GM12878 (cell line): ENCODE measurements at regions not wholly inside any gene's neighbourhood (a gene's known extent, or its start where the extent isn't known, plus 50 kb on each side); places are given as distances from the start of the nearest gene placed in this dataset.
"Not testable (repeated sequence)": the region's sequence is repeated elsewhere in the genome, so short reads cannot be mapped to it uniquely, and the experiment has no call there.

Experiments
- ATAC-seq: fragments of 200-7000 bp; cut with Tn5 transposase; 3 replicates; pipeline ENCODE4 v1.9.1; 2020; ENCODE audit warnings: mild to moderate bottlenecking, moderate library complexity
- BruUV-seq: library from RNA; stranded (reverse); fragments of 400-500 nt; replicated peaks from 2 replicates; lab custom pipeline; 2021; lab: Mats Ljungman, UMichigan
- CTCF ChIA-PET: fragments of 300-600 bp; sonication (Branson Sonifier 250); formaldehyde crosslinking; extraction: SDS; loops from one replicate; lab custom pipeline; 2021; ENCODE audit warnings: inconsistent platforms; lab: Yijun Ruan, JAX
- POLR2A ChIA-PET: fragments of 350-600 bp; formaldehyde crosslinking; extraction: SDS; loops from one replicate; lab custom pipeline; 2021; ENCODE audit warnings: inconsistent platforms; lab: Charles Lee
- RAD21 ChIA-PET: fragments of 300-600 bp; sonication (Branson Sonifier 250); formaldehyde crosslinking; loops from one replicate; lab custom pipeline; 2023; ENCODE audit warnings: antibody characterized with exemption; ENCODE audit not compliant: unreplicated experiment; lab: Charles Lee
- SMC1A ChIA-PET: fragments of 300-600 bp; sonication (Branson Sonifier 250); formaldehyde crosslinking; loops from one replicate; lab custom pipeline; 2023; ENCODE audit not compliant: unreplicated experiment, uncharacterized antibody; lab: Charles Lee
- DNase-seq: peaks from one replicate; pipeline ENCODE4 v3.0.0-alpha.2; 2011; ENCODE audit warnings: low read depth, low spot score
- FAIRE-seq: peaks from 3 replicates; lab custom pipeline; 2011; peaks lifted over from hg19 to GRCh38; lab: Jason Lieb, UNC
- H2AFZ ChIP-seq: 2 replicates; pipeline ENCODE4 v1.6.0; 2011; ENCODE audit warnings: low read depth, low read length, control low read depth; ENCODE audit not compliant: control insufficient read depth
- H3K27ac ChIP-seq: 2 replicates; pipeline ENCODE4 v1.5.1; 2011; ENCODE audit warnings: control low read depth; ENCODE audit not compliant: control insufficient read depth, insufficient read depth
- H3K27me3 ChIP-seq, 2 experiments: replicated peaks in 1 of 2; 2 replicates each; pipeline versions ENCODE4 v1.6.0 to v1.6.1; 2011; ENCODE audit warnings: low read length in 1 of 2; ENCODE audit not compliant: control insufficient read depth in 2 of 2, insufficient read depth in 2 of 2
- H3K36me3 ChIP-seq, 2 experiments: 2 replicates each; pipeline ENCODE4 v1.5.1; 2011; ENCODE audit warnings: low read length in 1 of 2; ENCODE audit not compliant: control insufficient read depth in 2 of 2, insufficient read depth in 2 of 2
- H3K4me1 ChIP-seq: 2 replicates; pipeline ENCODE4 v1.6.1; 2011; ENCODE audit warnings: mild to moderate bottlenecking, low read length, moderate library complexity, mixed read lengths; ENCODE audit not compliant: control insufficient read depth, insufficient read depth
- H3K4me2 ChIP-seq: 2 replicates; pipeline ENCODE4 v1.6.0; 2011; ENCODE audit warnings: control low read depth; ENCODE audit not compliant: control insufficient read depth, insufficient read depth
- H3K4me3 ChIP-seq: fragments of 200-600 bp; sonication (generic); 2 replicates; pipeline ENCODE4 v1.5.1; 2016
- H3K79me2 ChIP-seq: 2 replicates; pipeline ENCODE4 v1.6.0; 2011; ENCODE audit warnings: low read length; ENCODE audit not compliant: control insufficient read depth, insufficient read depth
- H3K9ac ChIP-seq: 2 replicates; pipeline ENCODE4 v1.8.0; 2011; ENCODE audit warnings: low read length, control low read depth, mixed read lengths; ENCODE audit not compliant: control insufficient read depth, insufficient read depth
- H3K9me3 ChIP-seq: replicated peaks from 3 replicates; pipeline ENCODE4 v1.5.1; 2011; ENCODE audit warnings: mild to moderate bottlenecking, low read length; ENCODE audit not compliant: control insufficient read depth, insufficient read depth
- H4K20me1 ChIP-seq: 2 replicates; pipeline ENCODE4 v1.6.0; 2011; ENCODE audit not compliant: control insufficient read depth, insufficient read depth
- EP300 ChIP-seq, 2 experiments: fragments of 150-350 bp in 1 of 2; IDR thresholded peaks; 2 replicates each; pipeline ENCODE4 v1.6.1; 2011 to 2012; ENCODE audit warnings: low read depth in 2 of 2, low read length in 2 of 2, borderline replicate concordance in 1 of 2, improper control_type of control experiment in 1 of 2, inconsistent platforms in 1 of 2; ENCODE audit not compliant: control insufficient read depth in 1 of 2
- MLLT1 ChIP-seq: fragments of 450-650 bp; IDR thresholded peaks from 2 replicates; pipeline ENCODE4 v1.6.1; 2016; ENCODE audit warnings: mild to moderate bottlenecking
- TCF12 ChIP-seq: IDR thresholded peaks from 2 replicates; pipeline ENCODE4 v1.6.1; 2011; ENCODE audit warnings: low read depth, mild to moderate bottlenecking, low read length
- WGBS: methylation state at CpG from one replicate; pipeline ENCODE4 v1.1.6; 2016; ENCODE audit warnings: low lambda C conversion rate; ENCODE audit not compliant: insufficient replicate concordance, insufficient coverage; ENCODE audit errors: missing lambda C conversion rate; 5-methylcytosine and 5-hydroxymethylcytosine counted together
- in situ Hi-C: fragments of 300-500 bp; cut with MboI; formaldehyde crosslinking; loops from 9 replicates; pipeline ENCODE4 v1.14.3; 2018; ENCODE audit warnings: mixed read lengths
- intact Hi-C: fragments of 100-400 bp; cut with micrococcal nuclease; formaldehyde crosslinking; loops from one replicate; pipeline ENCODE4 v1.14.2; 2022; ENCODE audit not compliant: unreplicated experiment

DNA sequence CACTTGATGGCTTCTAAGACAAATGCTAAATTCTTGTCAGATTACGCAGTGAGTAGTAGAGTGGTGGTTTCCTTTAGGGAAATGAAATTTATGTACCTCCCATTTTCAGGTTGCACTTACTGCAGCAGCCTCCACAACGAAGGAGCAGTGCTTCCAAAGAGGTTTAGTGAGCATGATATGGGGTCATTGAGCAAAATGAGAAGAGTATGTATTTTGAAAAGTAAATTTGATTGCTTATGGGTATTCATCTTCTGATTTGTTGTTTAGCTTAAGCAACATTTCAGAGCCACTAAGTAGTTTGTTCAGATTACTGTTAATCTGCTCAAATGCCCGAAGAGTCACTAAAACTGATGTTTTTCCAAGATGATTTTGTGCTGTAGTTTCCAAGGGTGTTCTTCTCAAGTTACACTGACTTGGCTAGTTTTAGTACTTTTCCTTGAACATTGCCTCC lies 493.6 kb downstream of the PCNX1 start (continued):
- TF ChIP-seq MLLT1 (no peak), EP300 (IDR thresholded peaks at IDR 0.05; ENCODE audit: borderline replicate concordance in 1 of 2, control insufficient read depth in 1 of 2, low read depth in 2 of 2, low read length in 2 of 2) (peak; percentile 25 to 29; a peak in 2 of 4 replicates), TCF12 (no peak)

- H4K20me1 ChIP-seq, POLR2A ChIA-PET, DNase-seq, H3K9me3 ChIP-seq, H3K27me3 ChIP-seq, FAIRE-seq, H3K27ac ChIP-seq, H3K4me2 ChIP-seq, H3K36me3 ChIP-seq, H3K4me3 ChIP-seq, BruUV-seq, ATAC-seq, H3K9ac ChIP-seq, H2AFZ ChIP-seq: not testable (repeated sequence)
- SMC1A ChIA-PET, result interaction anchor here (0.7 to 4.3 kb wide), 6 partner anchors 10 to 80 kb away, joined by 3 to 57 read pairs (median 4); no protein-coding TSS in a partner anchor
- intact Hi-C loops (loop anchor here (5.0 kb wide), 2 partner anchors 95 to 260 kb away; no protein-coding TSS in a partner anchor), in situ Hi-C loops (loop anchor here (10.0 kb wide), 1 partner anchor 268 kb away; no protein-coding TSS in a partner anchor)
- H3K4me1 ChIP-seq, result peaks cover 31% of the 10 kb centered on the region
- 95% methylated on average over 3 of the region's 3 CpGs for WGBS
- peaks cover 72% of the 10 kb centered on the region for H3K79me2 ChIP-seq
- RAD21 ChIA-PET, result interaction anchor here (2.5 to 3.6 kb wide), 2 partner anchors 29 to 75 kb away, joined by 17 to 20 read pairs; no protein-coding TSS in a partner anchor
- CTCF ChIA-PET, result interaction anchor here (5.1 kb wide), 1 partner anchor 78 kb away, joined by 89 read pairs; no protein-coding TSS in a partner anchor
Measured at GRCh38 chr14:71402415-71402814, 495.2 kb downstream of the PCNX1 start.
